HUES48 (cell line): ENCODE measurements at regions not wholly inside any gene's neighbourhood (a gene's known extent, or its start where the extent isn't known, plus 50 kb on each side); places are given as distances from the start of the nearest gene placed in this dataset.

ENCODE experiments used
- H3K27ac ChIP-seq: one replicate; pipeline ENCODE4 v1.7.0; 2013; ENCODE audit warnings: low read depth, low read length, inconsistent platforms
- H3K27me3 ChIP-seq: 2 replicates; pipeline ENCODE4 v1.6.1; 2013; ENCODE audit warnings: mild to moderate bottlenecking, low read length; ENCODE audit not compliant: control insufficient read depth, insufficient read depth
- H3K36me3 ChIP-seq: 2 replicates; pipeline ENCODE4 v1.6.1; 2013; ENCODE audit warnings: low read length; ENCODE audit not compliant: control insufficient read depth, insufficient read depth
- H3K4me1 ChIP-seq: 2 replicates; pipeline ENCODE4 v1.6.1; 2013; ENCODE audit warnings: mild to moderate bottlenecking, low read length; ENCODE audit not compliant: control insufficient read depth, insufficient read depth
- H3K4me3 ChIP-seq: 2 replicates; pipeline ENCODE4 v1.5.1; 2013; ENCODE audit warnings: mild to moderate bottlenecking, low read depth, low read length
- H3K9ac ChIP-seq: 2 replicates; pipeline ENCODE4 v1.6.1; 2013; ENCODE audit warnings: mild to moderate bottlenecking, low read depth, low read length, moderate library complexity
- H3K9me3 ChIP-seq: 2 replicates; pipeline ENCODE4 v1.6.1; 2013; ENCODE audit warnings: low read length; ENCODE audit not compliant: control insufficient read depth, insufficient read depth

GRCh38 chr2:75964646-75965045, 253.9 kb upstream of the GCFC2 start:
- H3K9me3 ChIP-seq: no peaks in the 10 kb centered on the region
- H3K27ac ChIP-seq: no peak overlapping the region
- H3K4me1 ChIP-seq: peaks cover 10% of the 10 kb centered on the region
- no peaks in the 10 kb centered on the region for H3K27me3 ChIP-seq
- H3K9ac ChIP-seq: no peak overlapping the region
- no peak overlapping the region for H3K4me3 ChIP-seq
- no peaks in the 10 kb centered on the region for H3K36me3 ChIP-seq

DNA sequence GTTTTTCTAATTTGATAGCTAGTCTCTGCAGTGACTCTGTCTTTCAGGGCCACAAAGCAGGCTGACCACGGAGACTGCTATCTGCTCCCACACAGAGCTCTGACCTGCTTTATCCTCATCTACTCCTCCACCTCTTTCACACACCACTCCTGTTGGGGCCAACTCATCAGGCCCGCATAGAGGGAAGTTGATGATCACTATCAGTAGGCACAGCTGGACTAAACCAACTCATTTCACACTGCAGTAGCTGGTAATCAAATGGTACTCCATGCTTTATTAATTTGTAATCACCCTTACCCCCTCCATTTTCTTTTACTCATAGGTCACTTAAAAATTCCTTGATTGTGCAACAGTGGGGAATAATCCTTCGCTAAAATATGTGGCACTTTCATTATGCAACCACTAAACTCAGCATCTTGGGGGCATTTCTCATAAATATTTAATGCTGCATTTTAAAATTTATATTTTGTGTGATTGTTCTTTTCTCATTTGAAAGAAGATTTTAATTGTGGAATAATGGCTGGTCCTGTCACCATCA, 249.8 kb upstream of the GCFC2 start:
- peaks cover 30% of the 10 kb centered on the region for H3K4me1 ChIP-seq
- no peaks in the 10 kb centered on the region for H3K36me3 ChIP-seq
- no peaks in the 10 kb centered on the region for H3K27me3 ChIP-seq
- no peaks in the 10 kb centered on the region for H3K9me3 ChIP-seq
- H3K27ac ChIP-seq: no peak overlapping the region
- H3K4me3 ChIP-seq: no peak overlapping the region
- H3K9ac ChIP-seq: no peak overlapping the region

- peaks cover 30% of the 10 kb centered on the region for H3K4me1 ChIP-seq
- no peak overlapping the region for H3K27ac ChIP-seq
Measured at GRCh38 chr2:75959724-75960471, 249.2 kb upstream of the GCFC2 start.

DNA sequence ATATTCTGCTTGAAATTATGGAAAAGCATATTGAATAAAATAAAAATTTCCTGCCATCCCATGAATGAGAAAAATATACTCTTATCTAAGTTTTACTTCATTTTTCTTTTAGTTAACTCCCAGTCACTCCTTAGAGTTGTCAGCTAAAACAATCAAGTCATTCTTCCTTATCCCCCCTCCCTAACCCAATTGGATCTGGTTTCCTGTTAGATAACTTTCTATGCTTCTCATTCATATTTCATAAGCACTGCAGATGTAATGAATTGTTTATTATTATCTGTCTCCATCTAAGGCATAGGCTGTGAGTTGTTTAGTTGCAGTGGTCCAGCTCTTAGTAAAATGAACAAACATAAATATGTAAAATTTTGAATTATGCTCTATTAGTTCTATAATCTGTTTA, 244.0 kb upstream of the GCFC2 start:
- Histone ChIP-seq H3K4me1 (peaks cover 21% of the 10 kb centered on the region), H3K27ac (no peak overlapping the region), H3K9me3 (no peaks in the 10 kb centered on the region), H3K9ac (no peak overlapping the region), H3K36me3 (no peaks in the 10 kb centered on the region), H3K27me3 (no peaks in the 10 kb centered on the region), H3K4me3 (no peak overlapping the region)

More at GRCh38 chr2:75959724-75960471, 249.2 kb upstream of the GCFC2 start:
- no peaks in the 10 kb centered on the region for H3K9me3 ChIP-seq
- no peak overlapping the region for H3K4me3 ChIP-seq
- H3K36me3 ChIP-seq: no peaks in the 10 kb centered on the region
- H3K9ac ChIP-seq: no peak overlapping the region
- H3K27me3 ChIP-seq: no peaks in the 10 kb centered on the region

GRCh38 chr2:75952173-75952572, 241.5 kb upstream of the GCFC2 start:
- Histone ChIP-seq H3K4me3 (no peak overlapping the region), H3K36me3 (no peaks in the 10 kb centered on the region), H3K4me1 (no peaks in the 10 kb centered on the region), H3K9ac (no peak overlapping the region), H3K27me3 (no peaks in the 10 kb centered on the region), H3K27ac (no peak overlapping the region), H3K9me3 (no peaks in the 10 kb centered on the region)

DNA sequence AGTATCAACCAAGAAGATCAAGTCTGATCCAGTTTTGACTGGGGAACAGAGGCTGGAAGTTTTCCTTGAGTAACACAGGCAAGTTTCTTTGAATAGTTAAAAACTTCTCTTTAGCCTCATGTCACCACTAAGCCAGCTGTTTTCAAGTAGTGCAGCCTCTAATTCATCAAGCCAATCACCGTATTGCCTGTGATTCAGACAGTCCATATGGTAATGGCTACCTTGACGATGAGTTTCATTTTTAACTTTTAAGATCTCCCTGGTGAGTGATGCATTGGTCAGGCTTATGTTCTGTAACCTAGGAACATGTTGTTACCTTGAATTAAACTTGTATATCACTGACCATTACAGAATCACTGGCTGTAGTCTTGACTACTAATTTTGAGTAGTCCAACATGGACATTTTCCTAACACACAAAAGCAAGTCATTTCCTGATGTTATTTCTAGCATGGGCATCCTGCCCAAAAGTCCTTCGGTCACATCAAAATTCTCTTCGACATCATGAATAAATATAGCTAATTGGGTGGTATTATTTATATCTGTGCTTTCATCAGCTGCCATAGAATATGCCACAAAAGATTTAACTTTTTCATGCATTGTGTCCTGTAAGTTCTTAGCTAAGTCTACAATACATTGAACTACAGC, 238.8 kb upstream of the GCFC2 start:
- Histone ChIP-seq H3K36me3 (no peaks in the 10 kb centered on the region), H3K9me3 (no peaks in the 10 kb centered on the region), H3K9ac (no peak overlapping the region), H3K27me3 (no peaks in the 10 kb centered on the region), H3K4me1 (no peaks in the 10 kb centered on the region), H3K4me3 (no peak overlapping the region), H3K27ac (no peak overlapping the region)

DNA sequence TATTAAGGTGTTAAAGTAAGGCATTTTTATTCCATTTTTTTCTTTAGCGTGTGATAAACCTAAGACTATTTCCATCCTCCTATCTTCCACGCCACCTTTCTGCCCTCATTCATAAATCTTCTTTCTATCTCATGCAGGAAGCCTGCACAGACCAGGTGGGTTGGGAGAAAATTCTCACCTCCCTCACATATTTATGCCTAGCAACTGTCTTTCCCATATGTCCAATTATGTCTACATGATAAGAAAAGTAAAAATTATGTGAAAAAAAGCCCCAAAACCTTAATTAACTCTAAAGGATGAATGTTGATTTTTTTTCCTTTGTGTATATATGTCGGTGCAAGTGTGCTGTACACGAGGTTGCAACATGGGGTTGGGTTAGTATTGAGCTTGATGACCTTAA, 225.6 kb upstream of the GCFC2 start:
- Histone ChIP-seq H3K36me3 (no peaks in the 10 kb centered on the region), H3K4me3 (no peak overlapping the region), H3K27ac (no peak overlapping the region), H3K9me3 (peaks cover 6% of the 10 kb centered on the region), H3K9ac (no peak overlapping the region), H3K4me1 (no peaks in the 10 kb centered on the region), H3K27me3 (no peaks in the 10 kb centered on the region)

GRCh38 chr2:75932996-75933395, 222.3 kb upstream of the GCFC2 start:
- Histone ChIP-seq H3K9ac (no peak overlapping the region), H3K4me1 (no peaks in the 10 kb centered on the region), H3K27ac (no peak overlapping the region), H3K36me3 (no peaks in the 10 kb centered on the region), H3K9me3 (no peaks in the 10 kb centered on the region), H3K27me3 (no peaks in the 10 kb centered on the region), H3K4me3 (no peak overlapping the region)

GRCh38 chr2:75928093-75928492, 217.4 kb upstream of the GCFC2 start:
- Histone ChIP-seq H3K36me3 (no peaks in the 10 kb centered on the region), H3K27me3 (no peaks in the 10 kb centered on the region), H3K27ac (no peak overlapping the region), H3K9me3 (no peaks in the 10 kb centered on the region), H3K4me3 (no peak overlapping the region), H3K9ac (no peak overlapping the region), H3K4me1 (no peaks in the 10 kb centered on the region)

DNA sequence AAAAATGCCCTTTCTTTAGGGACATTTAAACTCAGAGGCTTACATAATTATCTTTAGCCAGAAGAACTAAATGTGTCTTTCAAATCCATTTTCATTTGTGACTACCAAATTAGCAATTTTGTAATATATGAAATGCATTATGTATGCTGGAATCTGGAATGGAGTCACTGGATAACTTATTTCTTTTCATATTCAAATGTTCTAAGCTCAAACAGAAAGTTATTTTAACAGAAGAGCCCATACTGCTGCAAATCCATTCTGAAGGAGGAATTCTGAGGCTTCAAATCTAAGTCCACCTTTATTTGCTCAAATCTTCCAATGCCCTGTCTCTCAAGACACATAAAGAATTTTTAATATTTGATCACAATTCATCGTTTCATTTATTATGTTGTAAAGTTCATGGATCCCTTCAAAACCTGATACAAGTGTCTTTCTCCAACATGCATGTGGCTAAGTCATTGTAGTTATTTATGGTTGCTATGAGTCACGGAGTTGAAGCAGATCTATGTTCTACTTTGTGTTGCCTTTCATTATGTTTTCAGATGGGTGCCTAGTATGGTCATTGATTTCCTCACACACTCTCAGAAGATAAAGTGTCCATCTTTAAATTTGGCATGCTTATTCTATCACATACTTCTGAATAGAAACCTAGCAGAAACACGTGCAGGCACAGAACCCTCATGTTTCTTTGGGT, 214.8 kb upstream of the GCFC2 start:
- Histone ChIP-seq H3K9ac (no peak overlapping the region), H3K27me3 (no peaks in the 10 kb centered on the region), H3K36me3 (no peaks in the 10 kb centered on the region), H3K27ac (no peak overlapping the region), H3K4me1 (peaks cover 14% of the 10 kb centered on the region), H3K9me3 (no peaks in the 10 kb centered on the region), H3K4me3 (no peak overlapping the region)

DNA sequence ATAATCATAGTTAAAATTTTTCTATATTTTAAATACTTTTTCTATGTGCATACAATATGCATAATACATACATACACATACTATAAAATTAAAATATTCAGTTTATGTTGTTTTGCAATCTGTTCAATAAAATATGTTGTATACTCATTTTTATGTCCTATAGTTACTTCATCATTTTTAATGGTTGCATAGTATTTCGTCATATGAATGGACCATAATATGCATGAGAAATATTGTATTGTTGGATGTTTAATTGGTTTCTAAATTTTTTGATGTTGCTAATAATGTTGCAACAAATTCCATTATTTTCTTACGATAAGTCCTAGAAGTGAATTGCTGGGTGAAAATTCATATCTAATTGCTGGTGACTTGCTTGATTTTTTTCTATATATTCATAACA, 211.5 kb upstream of the GCFC2 start:
- H3K4me3 ChIP-seq: no peak overlapping the region
- H3K27me3 ChIP-seq: no peaks in the 10 kb centered on the region
- peaks cover 15% of the 10 kb centered on the region for H3K4me1 ChIP-seq
- H3K9me3 ChIP-seq: no peaks in the 10 kb centered on the region
- H3K9ac ChIP-seq: no peak overlapping the region
- no peaks in the 10 kb centered on the region for H3K36me3 ChIP-seq
- no peak overlapping the region for H3K27ac ChIP-seq
